DOHH2 (cell line): ENCODE measurements at regions not wholly inside any gene's neighbourhood (a gene's known extent, or its start where the extent isn't known, plus 50 kb on each side); places are given as distances from the start of the nearest gene placed in this dataset.

Source experiments
- H3F3A ChIP-seq: fragments of 200-600 bp; sonication (generic), shearing (Covaris generic); 2 replicates; pipeline ENCODE4 v1.6.0; 2016; ENCODE audit warnings: antibody characterized with exemption, mild to moderate bottlenecking; ENCODE audit not compliant: control insufficient read depth, insufficient read depth
- H3K27ac ChIP-seq: fragments of 200-600 bp; sonication (generic); 2 replicates; pipeline ENCODE4 v1.5.1; 2014; ENCODE audit warnings: low read depth, mild to moderate bottlenecking, low read length, moderate library complexity
- H3K27me3 ChIP-seq: fragments of 200-600 bp; sonication (generic); 2 replicates; pipeline ENCODE4 v1.6.1; 2014; ENCODE audit warnings: mild to moderate bottlenecking, low read length, mixed read lengths; ENCODE audit not compliant: control insufficient read depth
- H3K36me3 ChIP-seq: fragments of 200-600 bp; sonication (generic); 2 replicates; pipeline ENCODE4 v1.6.1; 2014; ENCODE audit warnings: mild to moderate bottlenecking, low read length, moderate library complexity, mixed read lengths; ENCODE audit not compliant: control insufficient read depth
- H3K4me1 ChIP-seq: fragments of 200-600 bp; sonication (generic); 2 replicates; pipeline ENCODE4 v1.6.1; 2014; ENCODE audit warnings: mild to moderate bottlenecking, low read length, mixed read lengths; ENCODE audit not compliant: control insufficient read depth
- H3K4me2 ChIP-seq: fragments of 200-600 bp; sonication (generic); 2 replicates; pipeline ENCODE4 v1.6.0; 2014; ENCODE audit warnings: mild to moderate bottlenecking, low read length, moderate library complexity
- H3K4me3 ChIP-seq: fragments of 200-600 bp; sonication (generic); 2 replicates; pipeline ENCODE4 v1.5.1; 2014; ENCODE audit warnings: mild to moderate bottlenecking, low read length, mixed read lengths
- H3K79me2 ChIP-seq: fragments of 200-600 bp; sonication (generic); 2 replicates; pipeline ENCODE4 v1.6.1; 2014; ENCODE audit warnings: mild to moderate bottlenecking, low read length, mixed read lengths; ENCODE audit not compliant: control insufficient read depth
- H3K9me2 ChIP-seq: fragments of 200-600 bp; sonication (generic); replicated peaks from 2 replicates; pipeline ENCODE4 v1.6.1; 2014; ENCODE audit warnings: mild to moderate bottlenecking, low read length, mixed read lengths; ENCODE audit not compliant: control insufficient read depth
- H3K9me3 ChIP-seq: fragments of 200-600 bp; sonication (generic); 2 replicates; pipeline ENCODE4 v1.6.1; 2014; ENCODE audit warnings: antibody characterized with exemption, low read length, mixed read lengths; ENCODE audit not compliant: control insufficient read depth, insufficient read depth
- H4K20me1 ChIP-seq: fragments of 200-600 bp; sonication (generic); 2 replicates; pipeline ENCODE4 v1.6.0; 2014; ENCODE audit warnings: low read depth, mild to moderate bottlenecking, antibody characterized with exemption, low read length, moderate library complexity; ENCODE audit not compliant: control insufficient read depth, insufficient read depth
- CTCF ChIP-seq: fragments of 200-600 bp; sonication (generic); IDR thresholded peaks from one replicate; pipeline ENCODE4 v1.5.1; 2014; ENCODE audit warnings: antibody characterized with exemption, mild to moderate bottlenecking, low read depth, low read length; ENCODE audit not compliant: poor library complexity, severe bottlenecking
- EZH2phosphoT487 ChIP-seq: fragments of 200-600 bp; sonication (generic); IDR thresholded peaks from 2 replicates; pipeline ENCODE4 v1.6.1; 2017; ENCODE audit warnings: borderline replicate concordance, mild to moderate bottlenecking, antibody characterized with exemption, low read length, moderate library complexity, mixed read lengths

GRCh38 chr17:70654706-70655105 is 485.4 kb downstream of the KCNJ2 start:
- H4K20me1 ChIP-seq, result no peaks in the 10 kb centered on the region
- no peaks in the 10 kb centered on the region for H3F3A ChIP-seq
- no peaks in the 10 kb centered on the region for H3K9me3 ChIP-seq
- H3K27me3 ChIP-seq, result no peaks in the 10 kb centered on the region
- TF ChIP-seq EZH2phosphoT487 (no peak), CTCF (no peak)
- no peak overlapping the region for H3K27ac ChIP-seq
- no peak overlapping the region for H3K4me2 ChIP-seq
- H3K36me3 ChIP-seq, result no peaks in the 10 kb centered on the region
- H3K79me2 ChIP-seq, result no peaks in the 10 kb centered on the region
- no peaks in the 10 kb centered on the region for H3K4me1 ChIP-seq
- H3K9me2 ChIP-seq, result no peaks in the 10 kb centered on the region
- H3K4me3 ChIP-seq, result no peak overlapping the region

- H3K36me3 ChIP-seq, result no peaks in the 10 kb centered on the region
- no peak overlapping the region for H3K4me2 ChIP-seq
- H3K4me3 ChIP-seq, result no peak overlapping the region
- no peak overlapping the region for H3K27ac ChIP-seq
- H3K4me1 ChIP-seq, result no peaks in the 10 kb centered on the region
- no peaks in the 10 kb centered on the region for H4K20me1 ChIP-seq
- no peaks in the 10 kb centered on the region for H3K27me3 ChIP-seq
- H3K79me2 ChIP-seq, result no peaks in the 10 kb centered on the region
- H3K9me3 ChIP-seq, result no peaks in the 10 kb centered on the region
- no peak for TF ChIP-seq EZH2phosphoT487
- no peak for TF ChIP-seq CTCF
- no peaks in the 10 kb centered on the region for H3K9me2 ChIP-seq
- H3F3A ChIP-seq, result no peaks in the 10 kb centered on the region
Observed at GRCh38 chr17:70655176-70655958, 486.0 kb downstream of the KCNJ2 start.

- Histone ChIP-seq H3K27me3 (no peaks in the 10 kb centered on the region), H4K20me1 (no peaks in the 10 kb centered on the region), H3K27ac (no peak overlapping the region), H3F3A (no peaks in the 10 kb centered on the region), H3K4me1 (no peaks in the 10 kb centered on the region), H3K79me2 (no peaks in the 10 kb centered on the region), H3K9me3 (no peaks in the 10 kb centered on the region), H3K36me3 (no peaks in the 10 kb centered on the region), H3K9me2 (no peaks in the 10 kb centered on the region), H3K4me2 (no peak overlapping the region), H3K4me3 (no peak overlapping the region)
- TF ChIP-seq EZH2phosphoT487 (no peak), CTCF (no peak)
Observed at GRCh38 chr17:70658317-70658716, 489.0 kb downstream of the KCNJ2 start.

GRCh38 chr17:70658840-70659239 is 489.5 kb downstream of the KCNJ2 start:
- Histone ChIP-seq H3K27me3 (no peaks in the 10 kb centered on the region), H3K9me3 (no peaks in the 10 kb centered on the region), H3K36me3 (no peaks in the 10 kb centered on the region), H3F3A (no peaks in the 10 kb centered on the region), H3K4me3 (no peak overlapping the region), H3K4me1 (no peaks in the 10 kb centered on the region), H3K27ac (no peak overlapping the region), H4K20me1 (no peaks in the 10 kb centered on the region), H3K79me2 (no peaks in the 10 kb centered on the region), H3K4me2 (no peak overlapping the region), H3K9me2 (no peaks in the 10 kb centered on the region)
- no peak for TF ChIP-seq EZH2phosphoT487
- TF ChIP-seq CTCF, result no peak
